ENCODE measurements at regions not wholly inside any gene's neighbourhood (a gene's known extent, or its start where the extent isn't known, plus 50 kb on each side); places are given as distances from the start of the nearest gene placed in this dataset.

DNA sequence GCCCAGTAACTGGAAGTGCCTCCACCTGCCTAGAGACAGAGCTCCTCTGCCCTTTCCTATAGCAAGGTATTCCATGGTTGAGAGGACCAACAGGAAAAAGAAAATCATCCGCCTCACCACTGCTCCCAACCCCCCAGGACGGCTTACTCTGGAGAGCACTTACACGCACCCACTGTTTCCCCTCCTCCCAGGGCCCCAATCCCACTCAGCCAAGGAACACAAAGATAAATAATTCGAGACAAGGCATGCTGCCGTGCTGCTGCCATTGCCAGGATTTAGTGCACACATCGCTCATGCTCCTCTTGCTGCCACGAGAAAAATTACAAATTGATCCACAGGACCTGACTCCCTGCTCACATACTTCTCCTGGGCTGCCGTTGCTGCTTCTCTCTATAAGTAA is 516.6 kb downstream of the BUD13 start (continued):
- TF ChIP-seq, protein P1, sequence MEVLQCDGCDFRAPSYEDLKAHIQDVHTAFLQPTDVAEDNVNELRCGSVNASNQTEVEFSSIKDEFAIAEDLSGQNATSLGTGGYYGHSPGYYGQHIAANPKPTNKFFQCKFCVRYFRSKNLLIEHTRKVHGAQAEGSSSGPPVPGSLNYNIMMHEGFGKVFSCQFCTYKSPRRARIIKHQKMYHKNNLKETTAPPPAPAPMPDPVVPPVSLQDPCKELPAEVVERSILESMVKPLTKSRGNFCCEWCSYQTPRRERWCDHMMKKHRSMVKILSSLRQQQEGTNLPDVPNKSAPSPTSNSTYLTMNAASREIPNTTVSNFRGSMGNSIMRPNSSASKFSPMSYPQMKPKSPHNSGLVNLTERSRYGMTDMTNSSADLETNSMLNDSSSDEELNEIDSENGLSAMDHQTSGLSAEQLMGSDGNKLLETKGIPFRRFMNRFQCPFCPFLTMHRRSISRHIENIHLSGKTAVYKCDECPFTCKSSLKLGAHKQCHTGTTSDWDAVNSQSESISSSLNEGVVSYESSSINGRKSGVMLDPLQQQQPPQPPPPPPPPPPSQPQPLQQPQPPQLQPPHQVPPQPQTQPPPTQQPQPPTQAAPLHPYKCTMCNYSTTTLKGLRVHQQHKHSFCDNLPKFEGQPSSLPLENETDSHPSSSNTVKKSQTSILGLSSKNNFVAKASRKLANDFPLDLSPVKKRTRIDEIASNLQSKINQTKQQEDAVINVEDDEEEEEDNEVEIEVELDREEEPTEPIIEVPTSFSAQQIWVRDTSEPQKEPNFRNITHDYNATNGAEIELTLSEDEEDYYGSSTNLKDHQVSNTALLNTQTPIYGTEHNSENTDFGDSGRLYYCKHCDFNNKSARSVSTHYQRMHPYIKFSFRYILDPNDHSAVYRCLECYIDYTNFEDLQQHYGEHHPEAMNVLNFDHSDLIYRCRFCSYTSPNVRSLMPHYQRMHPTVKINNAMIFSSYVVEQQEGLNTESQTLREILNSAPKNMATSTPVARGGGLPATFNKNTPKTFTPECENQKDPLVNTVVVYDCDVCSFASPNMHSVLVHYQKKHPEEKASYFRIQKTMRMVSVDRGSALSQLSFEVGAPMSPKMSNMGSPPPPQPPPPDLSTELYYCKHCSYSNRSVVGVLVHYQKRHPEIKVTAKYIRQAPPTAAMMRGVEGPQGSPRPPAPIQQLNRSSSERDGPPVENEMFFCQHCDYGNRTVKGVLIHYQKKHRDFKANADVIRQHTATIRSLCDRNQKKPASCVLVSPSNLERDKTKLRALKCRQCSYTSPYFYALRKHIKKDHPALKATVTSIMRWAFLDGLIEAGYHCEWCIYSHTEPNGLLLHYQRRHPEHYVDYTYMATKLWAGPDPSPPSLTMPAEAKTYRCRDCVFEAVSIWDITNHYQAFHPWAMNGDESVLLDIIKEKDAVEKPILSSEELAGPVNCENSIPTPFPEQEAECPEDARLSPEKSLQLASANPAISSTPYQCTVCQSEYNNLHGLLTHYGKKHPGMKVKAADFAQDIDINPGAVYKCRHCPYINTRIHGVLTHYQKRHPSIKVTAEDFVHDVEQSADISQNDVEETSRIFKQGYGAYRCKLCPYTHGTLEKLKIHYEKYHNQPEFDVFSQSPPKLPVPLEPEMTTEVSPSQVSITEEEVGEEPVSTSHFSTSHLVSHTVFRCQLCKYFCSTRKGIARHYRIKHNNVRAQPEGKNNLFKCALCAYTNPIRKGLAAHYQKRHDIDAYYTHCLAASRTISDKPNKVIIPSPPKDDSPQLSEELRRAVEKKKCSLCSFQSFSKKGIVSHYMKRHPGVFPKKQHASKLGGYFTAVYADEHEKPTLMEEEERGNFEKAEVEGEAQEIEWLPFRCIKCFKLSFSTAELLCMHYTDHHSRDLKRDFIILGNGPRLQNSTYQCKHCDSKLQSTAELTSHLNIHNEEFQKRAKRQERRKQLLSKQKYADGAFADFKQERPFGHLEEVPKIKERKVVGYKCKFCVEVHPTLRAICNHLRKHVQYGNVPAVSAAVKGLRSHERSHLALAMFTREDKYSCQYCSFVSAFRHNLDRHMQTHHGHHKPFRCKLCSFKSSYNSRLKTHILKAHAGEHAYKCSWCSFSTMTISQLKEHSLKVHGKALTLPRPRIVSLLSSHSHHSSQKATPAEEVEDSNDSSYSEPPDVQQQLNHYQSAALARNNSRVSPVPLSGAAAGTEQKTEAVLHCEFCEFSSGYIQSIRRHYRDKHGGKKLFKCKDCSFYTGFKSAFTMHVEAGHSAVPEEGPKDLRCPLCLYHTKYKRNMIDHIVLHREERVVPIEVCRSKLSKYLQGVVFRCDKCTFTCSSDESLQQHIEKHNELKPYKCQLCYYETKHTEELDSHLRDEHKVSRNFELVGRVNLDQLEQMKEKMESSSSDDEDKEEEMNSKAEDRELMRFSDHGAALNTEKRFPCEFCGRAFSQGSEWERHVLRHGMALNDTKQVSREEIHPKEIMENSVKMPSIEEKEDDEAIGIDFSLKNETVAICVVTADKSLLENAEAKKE (CRISPR knock-in tag; IDR thresholded peaks at IDR 0.05) = no peak
- TF ChIP-seq, protein P2, sequence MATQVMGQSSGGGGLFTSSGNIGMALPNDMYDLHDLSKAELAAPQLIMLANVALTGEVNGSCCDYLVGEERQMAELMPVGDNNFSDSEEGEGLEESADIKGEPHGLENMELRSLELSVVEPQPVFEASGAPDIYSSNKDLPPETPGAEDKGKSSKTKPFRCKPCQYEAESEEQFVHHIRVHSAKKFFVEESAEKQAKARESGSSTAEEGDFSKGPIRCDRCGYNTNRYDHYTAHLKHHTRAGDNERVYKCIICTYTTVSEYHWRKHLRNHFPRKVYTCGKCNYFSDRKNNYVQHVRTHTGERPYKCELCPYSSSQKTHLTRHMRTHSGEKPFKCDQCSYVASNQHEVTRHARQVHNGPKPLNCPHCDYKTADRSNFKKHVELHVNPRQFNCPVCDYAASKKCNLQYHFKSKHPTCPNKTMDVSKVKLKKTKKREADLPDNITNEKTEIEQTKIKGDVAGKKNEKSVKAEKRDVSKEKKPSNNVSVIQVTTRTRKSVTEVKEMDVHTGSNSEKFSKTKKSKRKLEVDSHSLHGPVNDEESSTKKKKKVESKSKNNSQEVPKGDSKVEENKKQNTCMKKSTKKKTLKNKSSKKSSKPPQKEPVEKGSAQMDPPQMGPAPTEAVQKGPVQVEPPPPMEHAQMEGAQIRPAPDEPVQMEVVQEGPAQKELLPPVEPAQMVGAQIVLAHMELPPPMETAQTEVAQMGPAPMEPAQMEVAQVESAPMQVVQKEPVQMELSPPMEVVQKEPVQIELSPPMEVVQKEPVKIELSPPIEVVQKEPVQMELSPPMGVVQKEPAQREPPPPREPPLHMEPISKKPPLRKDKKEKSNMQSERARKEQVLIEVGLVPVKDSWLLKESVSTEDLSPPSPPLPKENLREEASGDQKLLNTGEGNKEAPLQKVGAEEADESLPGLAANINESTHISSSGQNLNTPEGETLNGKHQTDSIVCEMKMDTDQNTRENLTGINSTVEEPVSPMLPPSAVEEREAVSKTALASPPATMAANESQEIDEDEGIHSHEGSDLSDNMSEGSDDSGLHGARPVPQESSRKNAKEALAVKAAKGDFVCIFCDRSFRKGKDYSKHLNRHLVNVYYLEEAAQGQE (IDR thresholded peaks at IDR 0.05; ENCODE audit: unreplicated experiment) = no peak
- TF ChIP-seq CREB1 (CRISPR knock-in tag; IDR thresholded peaks at IDR 0.05; ENCODE audit: low read depth) (no peak), EZH2 (IDR thresholded peaks at IDR 0.05; ENCODE audit: low read depth, unreplicated experiment) (no peak), STAT1 (IDR thresholded peaks at IDR 0.05; ENCODE audit: unreplicated experiment) (no peak), EZH2phosphoT487 (IDR thresholded peaks at IDR 0.05; ENCODE audit: unreplicated experiment) (no peak), POLR2AphosphoS5 (IDR thresholded peaks at IDR 0.05; ENCODE audit: low read depth) (no peak)
- TF ChIP-seq, protein P3, sequence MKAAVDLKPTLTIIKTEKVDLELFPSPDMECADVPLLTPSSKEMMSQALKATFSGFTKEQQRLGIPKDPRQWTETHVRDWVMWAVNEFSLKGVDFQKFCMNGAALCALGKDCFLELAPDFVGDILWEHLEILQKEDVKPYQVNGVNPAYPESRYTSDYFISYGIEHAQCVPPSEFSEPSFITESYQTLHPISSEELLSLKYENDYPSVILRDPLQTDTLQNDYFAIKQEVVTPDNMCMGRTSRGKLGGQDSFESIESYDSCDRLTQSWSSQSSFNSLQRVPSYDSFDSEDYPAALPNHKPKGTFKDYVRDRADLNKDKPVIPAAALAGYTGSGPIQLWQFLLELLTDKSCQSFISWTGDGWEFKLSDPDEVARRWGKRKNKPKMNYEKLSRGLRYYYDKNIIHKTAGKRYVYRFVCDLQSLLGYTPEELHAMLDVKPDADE (IDR thresholded peaks at IDR 0.05) = no peak
